ENCODE measurements at regions not wholly inside any gene's neighbourhood (a gene's known extent, or its start where the extent isn't known, plus 50 kb on each side); places are given as distances from the start of the nearest gene placed in this dataset.

DNA sequence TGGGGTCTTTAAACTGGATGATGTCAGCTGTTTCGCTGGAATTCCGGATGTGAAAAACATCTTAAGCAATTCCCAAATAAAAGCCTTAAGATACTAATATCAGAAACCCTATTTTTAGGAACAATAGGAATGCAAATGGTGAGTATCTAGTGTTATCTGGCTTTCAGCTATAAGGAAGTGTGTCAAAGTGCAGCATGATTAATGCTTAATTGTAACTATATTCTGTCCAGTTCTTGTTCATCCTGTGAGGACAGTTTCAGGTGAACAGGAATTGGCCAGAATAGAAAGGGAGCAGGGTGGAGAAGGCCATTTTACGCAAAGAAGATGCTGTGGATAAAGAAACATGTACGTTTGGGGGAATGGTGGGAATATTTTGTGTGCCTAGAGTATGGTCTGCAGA lies 108.2 kb downstream of the RASSF10 start:
- TF ChIP-seq, protein P1, sequence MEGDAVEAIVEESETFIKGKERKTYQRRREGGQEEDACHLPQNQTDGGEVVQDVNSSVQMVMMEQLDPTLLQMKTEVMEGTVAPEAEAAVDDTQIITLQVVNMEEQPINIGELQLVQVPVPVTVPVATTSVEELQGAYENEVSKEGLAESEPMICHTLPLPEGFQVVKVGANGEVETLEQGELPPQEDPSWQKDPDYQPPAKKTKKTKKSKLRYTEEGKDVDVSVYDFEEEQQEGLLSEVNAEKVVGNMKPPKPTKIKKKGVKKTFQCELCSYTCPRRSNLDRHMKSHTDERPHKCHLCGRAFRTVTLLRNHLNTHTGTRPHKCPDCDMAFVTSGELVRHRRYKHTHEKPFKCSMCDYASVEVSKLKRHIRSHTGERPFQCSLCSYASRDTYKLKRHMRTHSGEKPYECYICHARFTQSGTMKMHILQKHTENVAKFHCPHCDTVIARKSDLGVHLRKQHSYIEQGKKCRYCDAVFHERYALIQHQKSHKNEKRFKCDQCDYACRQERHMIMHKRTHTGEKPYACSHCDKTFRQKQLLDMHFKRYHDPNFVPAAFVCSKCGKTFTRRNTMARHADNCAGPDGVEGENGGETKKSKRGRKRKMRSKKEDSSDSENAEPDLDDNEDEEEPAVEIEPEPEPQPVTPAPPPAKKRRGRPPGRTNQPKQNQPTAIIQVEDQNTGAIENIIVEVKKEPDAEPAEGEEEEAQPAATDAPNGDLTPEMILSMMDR (IDR thresholded peaks at IDR 0.05): no peak
- TF ChIP-seq POLR2AphosphoS5 (IDR thresholded peaks at IDR 0.05): no peak

Data from prostate gland (tissue), 2 donors.